Ecto neural progenitor cell (in vitro differentiated cells): ENCODE measurements at regions not wholly inside any gene's neighbourhood (a gene's known extent, or its start where the extent isn't known, plus 50 kb on each side); places are given as distances from the start of the nearest gene placed in this dataset.

Source experiments
- DNase-seq: peaks from one replicate; pipeline ENCODE4 v3.0.0-alpha.2; 2018; ENCODE audit warnings: low spot score

DNA sequence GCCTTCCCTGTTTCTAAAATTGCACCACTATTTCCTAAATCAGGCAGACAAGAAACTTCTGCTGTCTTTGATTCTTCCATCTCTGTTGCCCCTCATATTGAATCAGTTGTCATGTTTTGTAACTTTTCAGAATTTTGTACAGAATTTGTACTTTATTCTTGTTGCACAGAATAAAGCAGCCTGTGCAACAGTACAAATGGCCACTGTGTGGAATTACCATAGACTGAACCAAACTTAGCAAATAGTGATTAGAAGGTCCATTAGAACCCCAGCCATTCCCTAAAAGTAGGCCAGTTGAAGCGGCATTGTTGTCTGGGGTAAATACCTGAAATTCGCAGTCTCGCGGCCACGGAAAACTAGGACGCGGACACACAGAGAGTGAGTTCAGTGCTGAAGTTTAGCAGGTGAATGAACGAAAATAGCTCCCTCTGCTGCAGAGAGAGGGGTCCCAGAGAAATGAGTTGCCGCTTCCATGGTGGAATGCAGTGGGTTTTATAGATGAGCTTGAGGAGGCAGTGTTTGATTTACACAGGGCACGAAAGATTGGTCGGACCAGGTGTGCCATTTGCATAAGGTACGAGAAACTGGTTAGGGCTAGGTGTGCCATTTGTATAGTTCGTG lies 71.8 kb downstream of the C4orf33 start:
- peak; percentile 56 for DNase-seq

- DNase-seq, result no peak
Measured at GRCh38 chr4:129172181-129172580, 76.2 kb downstream of the C4orf33 start.

DNA sequence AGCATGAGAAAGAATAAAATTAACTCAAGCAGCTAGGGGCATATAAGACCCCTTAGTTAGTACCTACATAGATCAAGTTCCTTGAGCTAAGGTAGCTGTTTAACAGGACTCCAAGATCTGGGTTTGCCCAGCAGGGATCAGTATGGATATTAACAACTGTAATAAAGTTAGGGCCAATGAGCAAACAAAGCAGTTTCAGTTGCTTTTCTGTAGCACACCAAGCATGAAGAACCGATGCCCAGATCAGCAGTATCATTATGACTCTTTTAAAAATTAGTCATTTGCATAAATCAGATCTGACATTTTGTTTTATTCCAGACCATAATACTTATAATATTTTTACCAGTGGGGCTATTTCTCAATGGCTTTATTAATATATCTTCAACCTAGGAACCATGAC lies 80.9 kb downstream of the C4orf33 start:
- DNase-seq, result no peak

DNA sequence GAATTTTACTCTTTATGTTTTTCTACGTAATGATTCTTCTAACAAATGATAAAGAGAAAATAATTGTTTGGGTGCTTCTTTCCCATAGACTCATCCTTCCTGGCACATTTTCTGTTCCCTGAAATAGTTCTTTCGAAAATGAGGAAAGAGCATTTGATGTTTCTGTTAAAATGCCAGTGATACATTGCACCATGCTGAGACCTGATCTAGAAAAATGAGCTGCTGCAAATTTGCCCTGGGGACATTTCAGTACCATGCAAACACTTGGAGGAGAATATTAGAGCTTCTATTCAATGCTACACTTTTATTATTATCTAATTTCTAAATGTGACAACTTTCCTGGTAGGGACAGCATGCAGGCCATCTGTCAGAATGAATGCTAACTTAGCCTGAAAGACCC lies 83.3 kb downstream of the C4orf33 start:
- no peak for DNase-seq

DNA sequence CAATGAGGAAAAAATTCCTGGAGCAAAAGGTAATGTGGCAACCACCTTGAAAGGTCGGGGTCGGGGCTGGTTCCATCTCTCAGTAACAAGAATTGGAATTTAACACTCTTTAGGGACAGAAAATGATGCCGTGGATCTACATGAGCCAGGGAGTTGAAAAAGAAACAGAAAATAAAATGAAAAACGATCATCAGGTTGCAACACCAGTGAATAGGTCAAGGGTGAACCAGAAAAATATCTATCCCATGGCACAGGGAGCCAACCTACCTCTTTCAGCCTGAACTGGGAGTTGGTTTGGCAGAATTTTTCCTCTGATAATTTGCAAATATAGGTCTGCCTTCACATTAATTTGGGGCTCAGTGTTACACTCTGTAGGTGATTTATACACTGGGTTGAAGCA lies 93.7 kb downstream of the C4orf33 start:
- DNase-seq, result no peak

DNA sequence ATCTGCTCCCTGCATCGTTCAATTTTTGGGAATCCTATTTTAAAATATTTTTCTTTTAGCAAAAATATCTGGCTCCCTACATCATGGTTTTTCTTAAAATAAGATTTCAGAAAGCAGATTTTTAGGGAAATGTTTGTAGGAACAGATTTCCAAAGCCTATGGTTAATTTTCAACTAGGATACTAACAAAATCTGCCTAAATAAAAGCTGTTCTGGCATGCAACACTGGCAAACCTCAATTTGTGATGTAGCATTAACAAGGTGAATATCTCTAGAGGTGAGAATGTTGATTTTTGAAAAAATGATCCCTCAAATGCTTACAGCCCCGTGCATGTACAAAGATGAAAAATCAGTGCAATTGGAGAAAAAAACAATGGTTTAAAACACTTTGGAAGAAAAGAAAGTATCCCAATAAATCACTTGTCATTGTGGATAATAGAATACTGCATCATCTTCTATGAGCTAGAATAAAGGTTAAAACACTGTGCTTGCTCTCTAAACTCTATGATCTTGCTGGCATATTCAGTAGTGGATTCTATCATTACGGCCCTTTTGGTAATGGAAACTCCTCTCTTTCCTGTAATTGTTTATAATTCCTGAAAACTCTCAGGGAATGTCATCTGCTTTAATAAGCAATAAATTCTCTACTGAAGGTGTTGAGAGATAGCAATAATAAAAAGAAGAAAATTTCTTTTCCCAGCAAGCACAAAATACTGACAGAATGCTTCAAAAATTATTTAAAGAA lies 97.6 kb downstream of the C4orf33 start:
- DNase-seq, result no peak

GRCh38 chr4:129208481-129208880 lies 112.5 kb downstream of the C4orf33 start:
- DNase-seq, result no peak

GRCh38 chr4:129213692-129214091 lies 117.7 kb downstream of the C4orf33 start:
- no peak for DNase-seq

DNA sequence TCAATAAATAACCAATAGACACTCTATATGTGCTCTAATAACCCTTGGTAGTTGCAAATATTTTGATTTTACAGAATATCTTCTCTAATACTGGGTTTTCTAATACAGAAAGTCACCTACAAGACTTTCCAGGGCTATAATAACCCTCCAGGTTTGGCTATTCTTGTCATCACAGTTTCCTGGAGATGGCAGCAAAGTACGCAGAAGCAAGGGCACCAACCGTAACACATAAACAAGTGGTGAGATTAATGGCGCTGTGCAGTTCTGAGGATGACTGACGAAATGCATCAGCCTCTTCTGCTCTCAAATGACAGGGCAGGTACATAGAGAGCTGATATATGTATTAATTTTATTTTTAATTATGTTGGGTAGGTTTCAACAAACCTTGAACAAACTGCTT lies 122.4 kb downstream of the C4orf33 start:
- no peak for DNase-seq

DNA sequence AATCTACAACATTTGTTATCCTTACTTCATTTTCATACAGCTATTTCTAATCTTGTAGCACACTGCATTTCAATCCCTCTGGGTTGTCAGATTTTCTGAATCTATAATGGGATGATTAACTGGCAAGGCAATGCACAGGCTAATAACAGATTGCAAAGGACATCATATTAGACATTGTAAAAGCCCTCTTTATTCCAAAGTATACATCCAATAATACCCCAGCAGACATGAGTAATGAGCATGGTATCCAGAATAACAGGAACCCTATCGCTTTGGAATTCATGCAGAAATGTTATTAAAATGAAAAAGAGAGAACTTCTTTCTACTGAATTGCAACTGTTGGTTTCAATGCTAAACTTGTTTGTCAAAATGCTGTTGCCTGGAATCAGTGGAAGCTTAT lies 122.9 kb downstream of the C4orf33 start:
- no peak for DNase-seq

DNA sequence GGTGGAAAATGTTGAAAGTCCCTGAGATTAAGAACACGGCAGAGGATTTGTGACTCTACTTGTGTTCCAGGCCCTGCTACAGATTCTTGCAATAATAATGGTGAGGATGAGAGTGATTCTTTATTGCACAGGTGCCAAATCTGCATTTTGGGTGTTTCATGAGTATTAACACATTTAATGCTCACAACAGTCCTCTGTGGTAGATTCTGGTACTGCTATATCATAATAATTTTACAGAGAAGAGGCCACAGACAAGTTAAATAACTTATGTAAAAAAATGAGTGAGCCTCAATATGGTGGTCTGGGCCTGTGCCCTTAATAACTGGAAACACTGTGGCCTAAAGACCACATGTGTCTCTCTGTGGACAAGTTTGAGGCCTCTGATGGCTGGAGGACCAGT lies 124.3 kb downstream of the C4orf33 start:
- DNase-seq, result no peak

DNA sequence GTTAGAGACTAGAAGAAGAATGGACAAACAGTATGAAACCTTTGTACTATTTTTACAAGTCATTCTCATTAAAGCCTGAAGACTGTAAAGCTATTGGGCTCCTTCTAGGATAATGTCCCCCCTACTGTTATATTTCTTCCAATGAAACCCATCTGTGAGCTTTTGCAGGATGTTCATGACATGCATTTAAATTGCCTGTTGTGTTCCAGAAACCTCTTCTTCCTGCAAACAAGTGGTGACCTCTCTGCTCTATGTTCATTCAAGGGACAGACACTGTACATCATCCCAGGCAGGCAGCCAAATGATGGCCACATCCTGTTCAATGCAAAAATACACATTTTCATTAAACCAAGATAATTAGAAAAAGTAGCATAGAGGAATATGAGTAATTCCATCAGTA lies 128.0 kb downstream of the C4orf33 start:
- DNase-seq, result no peak

- no peak for DNase-seq
Measured at GRCh38 chr4:129230846-129231245, 134.9 kb downstream of the C4orf33 start.

DNA sequence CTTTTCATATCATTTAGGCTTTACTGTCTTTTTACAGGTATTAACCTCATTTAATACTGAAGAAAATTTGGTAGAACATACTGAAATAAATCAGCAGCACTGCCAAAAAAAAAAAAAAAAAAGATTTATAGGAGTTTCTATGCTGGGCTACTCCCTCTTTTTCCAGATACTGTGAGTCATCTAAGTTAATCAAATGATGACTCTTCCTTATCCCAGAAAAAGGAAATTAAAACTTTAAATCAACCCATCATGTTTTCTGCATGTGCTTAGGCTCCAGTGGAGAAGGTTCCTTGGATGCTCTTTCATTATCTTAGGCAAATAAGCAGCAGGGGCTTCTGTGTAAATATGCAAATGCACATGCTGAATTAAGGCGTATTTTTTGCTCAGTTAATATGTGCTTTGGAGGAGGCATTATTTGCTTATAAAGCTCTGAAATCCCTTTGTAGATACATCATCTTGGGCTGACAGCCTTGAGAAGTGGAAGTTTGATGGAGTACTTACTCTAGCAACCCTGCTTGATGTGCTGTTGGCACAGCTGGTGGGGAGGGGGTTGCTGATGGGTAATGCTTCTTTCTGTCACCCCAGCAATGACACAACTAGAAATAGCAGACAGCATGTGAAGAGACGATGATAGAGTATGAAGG lies 136.1 kb downstream of the C4orf33 start:
- DNase-seq, result no peak

GRCh38 chr4:129232589-129233337 lies 136.8 kb downstream of the C4orf33 start:
- DNase-seq, result no peak

GRCh38 chr4:129233691-129234090 lies 137.7 kb downstream of the C4orf33 start:
- DNase-seq, result no peak

GRCh38 chr4:129236351-129236750 lies 140.4 kb downstream of the C4orf33 start:
- DNase-seq, result no peak

GRCh38 chr4:129239088-129239487 lies 143.1 kb downstream of the C4orf33 start:
- DNase-seq, result no peak

DNA sequence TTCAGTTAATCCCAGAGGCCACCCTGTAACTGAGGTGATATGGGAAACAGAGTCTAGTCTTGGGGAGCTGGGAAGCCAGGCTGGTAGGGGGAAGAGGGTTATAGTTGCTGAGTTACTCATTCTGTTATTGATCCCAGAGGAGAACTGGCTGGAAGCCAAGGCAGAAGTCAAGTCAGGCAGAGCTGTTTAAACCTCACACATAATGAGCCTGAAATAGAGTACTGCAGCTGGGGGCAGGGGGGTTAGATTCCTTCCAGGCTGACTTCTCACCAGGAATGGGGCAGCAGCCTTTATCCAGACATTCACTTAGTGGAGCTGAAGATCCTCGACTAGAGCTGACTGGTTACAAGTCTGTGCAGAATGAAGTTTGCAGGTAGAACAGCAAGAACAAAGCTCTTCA lies 144.9 kb downstream of the C4orf33 start:
- no peak for DNase-seq

- no peak for DNase-seq
Measured at GRCh38 chr4:129246145-129246544, 150.2 kb downstream of the C4orf33 start.

GRCh38 chr4:129246910-129247461 lies 151.0 kb downstream of the C4orf33 start:
- no peak for DNase-seq

DNA sequence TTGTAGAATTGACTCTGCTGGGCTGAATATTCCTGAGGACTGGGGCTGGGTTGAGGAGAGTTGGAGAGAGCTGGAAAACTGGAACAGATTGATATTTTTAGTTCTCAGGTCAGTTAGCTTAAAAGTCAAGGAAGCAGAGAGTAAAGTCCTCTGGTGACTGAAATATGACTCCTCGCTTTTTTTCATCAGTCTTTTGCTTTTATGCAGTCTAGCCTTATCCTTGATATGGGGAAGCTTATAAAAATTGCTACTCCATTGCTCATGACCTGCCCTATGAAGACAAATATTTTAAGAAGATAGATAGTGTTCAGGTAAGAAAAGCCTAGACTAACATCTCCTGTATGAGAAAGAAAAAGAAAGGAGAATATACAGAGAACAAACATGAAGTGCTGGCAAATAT lies 152.7 kb downstream of the C4orf33 start:
- DNase-seq, result no peak
